ENCODE measurements at regions not wholly inside any gene's neighbourhood (a gene's known extent, or its start where the extent isn't known, plus 50 kb on each side); places are given as distances from the start of the nearest gene placed in this dataset.

DNA sequence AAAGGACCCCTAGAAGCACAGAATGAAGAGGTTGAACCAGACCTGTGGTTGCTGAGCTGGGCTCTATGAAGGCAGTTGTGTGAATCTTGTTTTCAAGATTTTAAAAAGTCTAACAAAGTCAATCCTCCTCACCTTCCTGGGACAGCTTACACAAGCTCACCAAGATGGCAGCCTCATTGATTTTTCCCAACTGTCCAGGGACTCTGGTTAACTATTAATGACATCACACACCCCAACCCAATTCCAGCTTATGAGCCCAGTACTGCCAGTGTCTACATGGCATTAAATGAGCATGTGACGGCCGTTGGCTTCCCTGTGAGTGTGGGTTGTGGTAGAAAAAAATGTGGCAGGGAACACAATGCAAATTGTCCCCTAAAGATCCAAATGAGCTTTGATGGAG lies 137.0 kb downstream of the CHST1 start:
- Histone ChIP-seq H3K4me1 (ENCODE audit: control insufficient read depth in 1 of 2, insufficient read depth in 2 of 2, low read length in 2 of 2) (peaks cover 13 to 25% of the 10 kb centered on the region in 2 donors), H2AFZ (ENCODE audit: insufficient read depth, low read depth, low read length, poor library complexity, severe bottlenecking) (no peak overlapping the region), H3K4me2 (replicated peaks; ENCODE audit: extremely low read depth, low read length, poor library complexity, severe bottlenecking) (no peak overlapping the region), H3K9me3 (replicated peaks in 1 of 2; ENCODE audit: control insufficient read depth in 1 of 2, insufficient read depth in 1 of 2, low read length in 2 of 2) (peaks cover 0 to 8% of the 10 kb centered on the region in 2 donors), H3K27ac (ENCODE audit: low read depth in 1 of 2, low read length in 2 of 2) (no peak overlapping the region), H3K9ac (ENCODE audit: insufficient read depth, low read length, poor library complexity, severe bottlenecking) (no peak overlapping the region), H3K4me3 (replicated peaks in 1 of 3; ENCODE audit: low read depth in 2 of 3, low read length in 3 of 3) (no peak overlapping the region), H4K20me1 (ENCODE audit: insufficient read depth, low read length) (no peaks in the 10 kb centered on the region), H3K79me2 (ENCODE audit: insufficient read depth, low read length) (no peaks in the 10 kb centered on the region), H3K27me3 (ENCODE audit: control insufficient read depth in 2 of 2, insufficient read depth in 2 of 2, low read length in 2 of 2) (no peaks in the 10 kb centered on the region), H3K36me3 (replicated peaks in 1 of 2; ENCODE audit: control insufficient read depth in 1 of 2, insufficient read depth in 2 of 2, low read length in 2 of 2) (no peaks in the 10 kb centered on the region)
- Mint-ChIP-seq H3K36me3 (no peaks in the 10 kb centered on the region), H3K27ac (peak overlapping the region in 2 of 7 donors; percentile 11 to 63), H3K9me3 (peaks cover 3 to 11% (median 7%) of the 10 kb centered on the region in 7 donors), H3K4me3 (no peak overlapping the region), H3K27me3 (ENCODE audit: low read depth in 3 of 3) (peaks cover 0 to 3% (median 2%) of the 10 kb centered on the region in 3 donors), H3K4me1 (peaks cover 37% of the 10 kb centered on the region)
- no CpG with 5 or more reads among the region's 2 CpGs for WGBS (ENCODE audit: insufficient coverage)
- DNase-seq = no peak
- intact Hi-C loops (cut with micrococcal nuclease) = no loop called here
- TF ChIP-seq CTCF (IDR thresholded peaks at IDR 0.05) = no peak

DNA sequence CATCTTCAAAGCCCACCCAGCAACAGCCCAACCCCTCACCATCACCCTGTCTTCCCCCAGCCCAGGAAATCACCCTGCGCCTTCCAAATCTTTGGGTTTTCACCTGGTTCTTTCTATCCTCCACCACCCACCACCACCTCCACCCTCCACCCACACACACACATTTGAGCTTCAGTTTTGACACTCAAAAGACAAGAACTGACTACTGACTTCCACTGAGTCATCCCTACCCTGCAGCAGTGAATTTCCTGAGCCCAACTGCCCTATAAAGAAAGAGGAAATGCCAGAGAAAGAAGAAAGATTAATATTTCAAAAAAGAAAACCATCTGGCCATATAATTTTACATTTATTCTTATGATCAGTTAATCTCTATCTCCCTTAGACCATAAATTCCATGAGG lies 137.5 kb downstream of the CHST1 start:
- H3K9ac ChIP-seq (ENCODE audit: insufficient read depth, low read length, poor library complexity, severe bottlenecking) = no peak overlapping the region
- DNase-seq = peak in 2 of 3 donors; percentile 2 to 25
- H3K9me3 ChIP-seq (replicated peaks in 1 of 2; ENCODE audit: control insufficient read depth in 1 of 2, insufficient read depth in 1 of 2, low read length in 2 of 2) = peaks cover 0 to 13% of the 10 kb centered on the region in 2 donors
- no peaks in the 10 kb centered on the region for H4K20me1 ChIP-seq (ENCODE audit: insufficient read depth, low read length)
- Mint-ChIP-seq H3K36me3 (no peaks in the 10 kb centered on the region), H3K27me3 (ENCODE audit: low read depth in 3 of 3) (peaks cover 0 to 3% (median 2%) of the 10 kb centered on the region in 3 donors), H3K27ac (peak overlapping the region in 3 of 7 donors; percentile 9 to 63 (median 11)), H3K4me3 (no peak overlapping the region), H3K4me1 (peaks cover 37% of the 10 kb centered on the region), H3K9me3 (peaks cover 5 to 13% (median 12%) of the 10 kb centered on the region in 7 donors)
- WGBS (ENCODE audit: insufficient coverage) = 0% methylated on average over 1 of the region's 1 CpG
- H2AFZ ChIP-seq (ENCODE audit: insufficient read depth, low read depth, low read length, poor library complexity, severe bottlenecking) = no peak overlapping the region
- no peaks in the 10 kb centered on the region for H3K79me2 ChIP-seq (ENCODE audit: insufficient read depth, low read length)
- no peak overlapping the region for H3K4me3 ChIP-seq (replicated peaks in 1 of 3; ENCODE audit: low read depth in 2 of 3, low read length in 3 of 3)
- H3K4me2 ChIP-seq (replicated peaks; ENCODE audit: extremely low read depth, low read length, poor library complexity, severe bottlenecking) = no peak overlapping the region
- H3K27me3 ChIP-seq (ENCODE audit: control insufficient read depth in 2 of 2, insufficient read depth in 2 of 2, low read length in 2 of 2) = no peaks in the 10 kb centered on the region
- H3K27ac ChIP-seq (ENCODE audit: low read depth in 1 of 2, low read length in 2 of 2) = no peak overlapping the region
- intact Hi-C loops (cut with micrococcal nuclease) = no loop called here
- no peak for TF ChIP-seq CTCF (IDR thresholded peaks at IDR 0.05)
- no peaks in the 10 kb centered on the region for H3K36me3 ChIP-seq (replicated peaks in 1 of 2; ENCODE audit: control insufficient read depth in 1 of 2, insufficient read depth in 2 of 2, low read length in 2 of 2)
- peaks cover 13 to 25% of the 10 kb centered on the region in 2 donors for H3K4me1 ChIP-seq (ENCODE audit: control insufficient read depth in 1 of 2, insufficient read depth in 2 of 2, low read length in 2 of 2)
